ENCODE measurements at regions not wholly inside any gene's neighbourhood (a gene's known extent, or its start where the extent isn't known, plus 50 kb on each side); places are given as distances from the start of the nearest gene placed in this dataset.

DNA sequence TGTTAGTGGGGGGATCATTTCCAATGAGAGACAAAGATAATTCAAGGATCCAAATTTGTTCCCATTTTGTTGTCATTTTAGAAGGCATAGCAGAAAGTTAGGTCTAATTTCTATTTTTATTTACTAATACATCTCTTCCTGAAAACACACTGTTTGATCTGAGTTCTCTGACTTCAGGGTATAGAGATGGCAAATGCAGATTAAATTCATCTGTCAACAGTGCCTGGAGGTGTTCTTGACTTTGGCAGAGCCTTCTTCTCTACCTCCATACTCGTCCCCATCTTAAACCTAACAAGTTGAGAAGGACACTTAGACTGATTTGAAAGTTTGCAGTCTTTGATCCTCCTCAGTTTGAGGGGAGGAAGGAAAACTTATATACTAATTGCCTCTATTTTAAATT is 308.2 kb downstream of the SOX2 start:
- TF ChIP-seq EZH2phosphoT487 (IDR thresholded peaks at IDR 0.05; ENCODE audit: insufficient read depth, low read depth) (no peak), EZH2 (IDR thresholded peaks at IDR 0.05; ENCODE audit: insufficient read depth, poor library complexity, severe bottlenecking) (no peak)

Data from GM23248 (cell line).